GF-D8 (cell line): ENCODE measurements at regions not wholly inside any gene's neighbourhood (a gene's known extent, or its start where the extent isn't known, plus 50 kb on each side); places are given as distances from the start of the nearest gene placed in this dataset.

ENCODE experiments used
- DNase-seq: peaks from one replicate; lab custom pipeline; 2025; lab: John Stamatoyannopoulos, UW

DNA sequence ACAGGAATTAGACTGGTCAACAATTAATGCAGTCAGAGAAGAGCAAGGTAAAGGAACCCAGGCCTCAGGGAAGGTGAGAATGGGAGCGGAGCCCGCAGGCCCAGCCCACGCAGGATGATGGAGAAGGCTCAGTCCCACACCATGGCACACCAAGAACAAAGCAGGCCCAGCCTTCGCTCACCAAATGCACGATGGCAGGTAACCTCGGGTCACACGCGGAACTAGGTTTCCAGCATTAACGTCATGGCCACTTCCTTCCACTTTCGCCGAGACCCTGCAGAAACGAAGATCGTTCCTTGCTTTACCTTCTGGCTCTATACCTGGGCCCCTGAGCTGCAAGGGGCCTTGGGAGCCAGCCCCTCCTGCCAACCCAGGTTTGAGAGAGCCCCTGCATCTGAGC, 240.2 kb upstream of the C1orf174 start:
- no peak for DNase-seq

DNA sequence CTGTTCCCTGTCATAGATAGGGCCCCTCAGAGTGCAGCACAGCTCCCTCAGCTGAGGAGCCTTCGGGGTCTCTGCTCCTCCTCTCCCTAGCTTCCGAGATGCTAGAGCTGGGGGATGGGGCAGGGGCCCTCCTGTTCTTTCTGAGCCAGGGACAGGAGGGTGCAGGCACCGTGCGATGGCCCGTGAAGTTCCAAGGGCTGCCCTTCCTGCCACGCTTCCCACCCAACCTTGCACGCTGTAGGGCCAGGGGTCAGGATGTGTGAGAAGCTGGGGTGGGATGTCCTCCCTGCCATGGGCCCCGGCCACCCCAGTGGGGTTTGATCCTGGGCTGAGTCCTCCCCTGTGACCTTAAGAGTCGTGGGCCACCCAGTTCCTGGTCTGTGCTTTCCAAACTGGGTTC, 240.7 kb upstream of the C1orf174 start:
- DNase-seq, result no peak

GRCh38 chr1:4144349-4144971, 244.4 kb upstream of the C1orf174 start:
- no peak for DNase-seq

DNA sequence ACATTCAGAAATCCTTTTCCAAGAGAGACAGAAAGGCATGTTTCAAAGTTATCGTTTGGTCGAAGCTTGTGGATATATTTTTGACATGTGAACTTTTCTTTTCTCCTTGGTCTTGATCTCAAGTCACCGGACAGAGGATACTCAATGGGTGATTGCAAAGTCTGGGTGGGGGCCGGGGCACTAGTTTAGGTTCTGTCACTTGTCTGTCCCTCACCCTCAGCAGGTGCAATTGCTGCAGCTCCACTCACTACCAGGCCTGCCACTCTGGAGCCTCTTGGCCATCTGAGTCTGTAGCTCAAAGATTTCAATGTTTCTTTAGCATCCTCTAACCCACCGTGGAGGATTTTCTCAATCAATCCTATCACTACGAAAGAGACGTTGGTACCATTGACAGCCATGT, 246.0 kb upstream of the C1orf174 start:
- no peak for DNase-seq

- DNase-seq, result no peak
These were observed 246.5 kb upstream of the C1orf174 start for GRCh38 chr1:4146614-4147013.

- DNase-seq, result no peak
These were observed 247.4 kb upstream of the C1orf174 start for GRCh38 chr1:4147509-4147908.

GRCh38 chr1:4149281-4149680, 249.2 kb upstream of the C1orf174 start:
- DNase-seq, result no peak

DNA sequence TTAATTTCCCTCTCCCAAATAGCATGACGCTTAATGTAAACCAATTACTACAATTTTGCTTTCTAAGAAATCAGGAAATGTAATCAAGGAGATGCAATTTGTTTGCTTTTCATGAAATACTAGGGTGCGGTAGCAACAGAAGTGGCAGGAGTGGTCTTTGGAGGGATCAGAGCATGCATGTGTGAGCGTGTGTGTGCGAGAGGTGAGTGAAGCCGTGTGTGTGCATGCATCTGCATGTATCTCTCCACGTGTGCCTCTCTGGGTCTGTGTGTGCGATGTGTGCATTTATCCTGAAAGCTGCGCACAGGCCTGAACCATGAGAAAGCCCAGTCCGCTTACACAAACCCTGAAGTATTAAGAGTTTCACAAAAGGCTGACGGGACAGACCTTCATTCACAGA, 249.8 kb upstream of the C1orf174 start:
- no peak for DNase-seq

GRCh38 chr1:4150262-4150661, 250.2 kb upstream of the C1orf174 start:
- DNase-seq, result no peak

- no peak for DNase-seq
These were observed 252.2 kb upstream of the C1orf174 start for GRCh38 chr1:4152266-4152665.

GRCh38 chr1:4153571-4153970, 253.5 kb upstream of the C1orf174 start:
- no peak for DNase-seq

GRCh38 chr1:4156241-4156973, 256.3 kb upstream of the C1orf174 start:
- DNase-seq, result no peak

DNA sequence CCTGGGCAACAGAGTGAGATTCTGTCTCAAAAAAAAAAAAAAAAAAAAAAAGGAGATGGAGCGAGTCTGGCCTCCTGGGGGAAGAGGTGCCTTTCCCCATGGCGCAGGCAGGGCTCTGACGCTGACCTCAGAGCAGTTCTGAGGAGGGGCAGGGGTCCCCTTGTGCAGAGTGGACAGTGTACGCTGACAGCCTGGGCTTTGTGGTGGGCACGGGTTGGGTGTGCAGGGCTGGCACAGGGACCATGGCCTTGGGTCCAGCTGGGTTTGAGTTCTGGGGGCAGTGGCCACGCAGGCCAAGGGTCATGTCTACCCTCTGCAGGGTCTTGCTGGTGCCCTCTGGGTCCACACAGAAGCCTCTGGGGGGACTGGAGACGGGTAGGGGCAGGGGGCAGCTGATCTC, 260.1 kb upstream of the C1orf174 start:
- no peak for DNase-seq

GRCh38 chr1:4161366-4162006, 261.4 kb upstream of the C1orf174 start:
- DNase-seq, result no peak

DNA sequence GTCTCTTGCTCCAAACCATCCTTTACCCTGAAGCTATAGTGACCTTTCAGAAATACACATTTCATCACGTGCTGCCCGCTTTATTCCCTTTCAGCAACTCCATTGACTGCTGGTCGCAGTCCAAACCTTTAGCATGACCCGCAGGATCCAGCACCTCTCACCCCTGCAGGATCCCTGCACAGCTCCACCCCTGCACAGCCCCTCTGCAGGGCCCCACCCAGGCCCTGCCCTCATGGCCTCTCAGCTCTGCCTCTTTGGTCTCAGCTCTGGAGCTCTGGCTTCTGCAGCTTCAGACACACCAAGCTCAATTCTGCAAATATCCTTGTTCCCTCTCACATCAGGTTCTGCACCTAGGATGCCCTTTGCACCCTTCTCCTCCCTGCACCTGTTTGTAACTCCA, 264.9 kb upstream of the C1orf174 start:
- no peak for DNase-seq

DNA sequence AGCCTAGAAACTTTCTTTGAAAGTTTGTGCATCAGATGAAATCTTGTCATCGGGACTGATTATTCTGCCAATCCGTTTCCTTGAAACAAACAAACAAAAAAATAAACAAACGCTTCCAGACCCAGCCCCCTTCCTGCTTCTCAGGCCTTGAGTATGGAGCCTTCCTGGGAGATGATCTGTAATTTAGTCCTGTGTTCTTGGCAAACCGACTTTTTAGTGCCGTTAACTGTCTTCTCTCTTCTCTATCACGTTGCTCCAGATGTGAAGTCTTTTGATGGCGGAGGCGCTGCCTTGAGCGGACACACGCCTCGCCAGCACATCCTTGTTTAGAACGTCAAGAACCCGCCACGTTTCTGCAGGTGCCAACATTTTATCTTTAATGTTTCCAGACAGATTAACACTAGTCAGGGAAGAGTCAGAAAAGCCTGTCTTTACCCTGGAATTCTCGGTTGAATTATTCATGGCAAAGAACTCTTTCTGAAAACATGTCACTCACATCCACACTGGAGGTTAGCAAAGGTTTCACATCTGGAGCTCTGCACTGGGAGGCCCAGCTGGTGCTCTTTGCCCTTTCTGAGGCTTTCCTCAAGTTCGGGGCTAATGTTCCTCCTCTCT, 265.7 kb upstream of the C1orf174 start:
- DNase-seq, result no peak

GRCh38 chr1:4166713-4167112, 266.6 kb upstream of the C1orf174 start:
- DNase-seq, result no peak

GRCh38 chr1:4169991-4170390, 269.9 kb upstream of the C1orf174 start:
- DNase-seq, result no peak

- DNase-seq, result no peak
These were observed 270.7 kb upstream of the C1orf174 start for GRCh38 chr1:4170548-4171340.

DNA sequence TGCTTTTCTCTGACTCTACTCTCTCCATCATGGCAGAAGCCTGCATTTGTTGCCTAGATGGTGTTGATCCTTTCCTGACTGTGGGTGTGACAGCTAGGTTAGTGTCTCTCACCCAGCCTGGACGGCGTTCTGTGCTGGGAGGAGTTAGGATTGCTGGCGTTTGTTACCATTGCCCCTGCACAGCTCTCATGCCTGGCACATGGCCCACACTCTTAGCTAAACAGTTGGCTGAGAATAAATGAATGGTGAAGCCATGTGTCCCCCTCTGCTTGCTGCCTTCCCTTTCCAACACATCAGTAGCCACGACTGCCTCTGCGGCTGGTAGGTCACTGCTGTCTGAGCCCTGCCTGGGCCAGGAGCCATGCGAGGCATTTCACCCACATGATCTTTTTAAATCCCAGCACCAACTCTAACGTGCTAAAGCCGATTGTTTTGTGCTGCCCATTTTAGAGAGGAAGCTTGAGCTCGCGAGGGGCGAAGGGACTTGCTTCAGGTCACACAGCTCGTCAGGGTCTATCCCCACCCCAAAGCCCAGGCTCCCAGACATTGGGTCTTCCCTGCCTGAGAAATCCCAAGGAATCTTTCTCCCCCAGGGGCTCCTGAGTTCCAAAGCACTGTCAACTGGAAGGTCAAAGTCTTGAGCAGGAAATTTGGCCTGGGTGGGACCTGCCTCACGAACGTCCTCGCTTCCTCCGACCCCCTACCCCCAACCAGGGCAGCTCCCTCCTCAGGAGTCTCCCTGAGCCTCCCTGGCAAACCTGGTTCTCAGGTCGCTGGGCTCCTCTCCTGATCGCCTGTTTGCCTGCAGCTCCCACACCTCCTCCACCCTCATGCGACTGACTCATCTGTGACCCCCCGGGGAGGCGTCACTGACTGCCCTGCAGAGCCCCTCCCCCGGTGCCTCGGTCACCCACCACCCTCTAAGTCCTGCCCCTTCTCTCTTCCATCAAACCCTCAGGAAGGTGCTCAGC, 271.7 kb upstream of the C1orf174 start:
- DNase-seq, result no peak
